ENCODE measurements at regions not wholly inside any gene's neighbourhood (a gene's known extent, or its start where the extent isn't known, plus 50 kb on each side); places are given as distances from the start of the nearest gene placed in this dataset.

- Histone ChIP-seq H3K27ac (ENCODE audit: insufficient read depth, low read length) (no peak overlapping the region), H3K79me2 (ENCODE audit: control insufficient read depth, insufficient read depth, low read length) (no peaks in the 10 kb centered on the region), H3K9me3 (ENCODE audit: control insufficient read depth, insufficient read depth, low read depth, low read length) (no peaks in the 10 kb centered on the region), H3K27me3 (ENCODE audit: control insufficient read depth, insufficient read depth, low read length) (no peaks in the 10 kb centered on the region), H3K4me3 (replicated peaks in 1 of 4; ENCODE audit: control extremely low read depth in 1 of 4, insufficient read depth in 1 of 4, low read depth in 3 of 4, low read length in 4 of 4) (no peak overlapping the region), H3K36me3 (ENCODE audit: control insufficient read depth, insufficient read depth, low read length) (no peaks in the 10 kb centered on the region), H3K4me2 (ENCODE audit: extremely low read depth, insufficient read depth, low read length) (no peak overlapping the region), H3K4me1 (ENCODE audit: control insufficient read depth, extremely low read depth, insufficient read depth, low read length) (no peaks in the 10 kb centered on the region), H2AFZ (ENCODE audit: low read length) (no peak overlapping the region), H3K9ac (ENCODE audit: insufficient read depth, low read length) (no peak overlapping the region), H4K20me1 (ENCODE audit: control insufficient read depth, extremely low read depth, insufficient read depth, low read length) (no peaks in the 10 kb centered on the region)
- TF ChIP-seq EZH2 (IDR thresholded peaks at IDR 0.05; ENCODE audit: low read length, missing control alignments) (no peak), CTCF (conservative IDR thresholded peaks at IDR 0.05 in 1 of 2, IDR thresholded peaks at IDR 0.05 in 1 of 2; ENCODE audit: low read depth in 1 of 2, low read length in 2 of 2) (no peak)
- no peak for DNase-seq (ENCODE audit: low read depth in 2 of 2)
Observed at GRCh38 chr7:98518159-98518947, 98.7 kb upstream of the NPTX2 start.

GRCh38 chr7:98515201-98515600, 101.9 kb upstream of the NPTX2 start:
- no peak for DNase-seq (ENCODE audit: low read depth in 2 of 2)
- Histone ChIP-seq H3K36me3 (ENCODE audit: control insufficient read depth, insufficient read depth, low read length) (no peaks in the 10 kb centered on the region), H3K4me1 (ENCODE audit: control insufficient read depth, extremely low read depth, insufficient read depth, low read length) (no peaks in the 10 kb centered on the region), H3K9me3 (ENCODE audit: control insufficient read depth, insufficient read depth, low read depth, low read length) (no peaks in the 10 kb centered on the region), H3K27me3 (ENCODE audit: control insufficient read depth, insufficient read depth, low read length) (no peaks in the 10 kb centered on the region), H3K4me2 (ENCODE audit: extremely low read depth, insufficient read depth, low read length) (no peak overlapping the region), H2AFZ (ENCODE audit: low read length) (no peak overlapping the region), H3K27ac (ENCODE audit: insufficient read depth, low read length) (no peak overlapping the region), H4K20me1 (ENCODE audit: control insufficient read depth, extremely low read depth, insufficient read depth, low read length) (no peaks in the 10 kb centered on the region), H3K4me3 (replicated peaks in 1 of 4; ENCODE audit: control extremely low read depth in 1 of 4, insufficient read depth in 1 of 4, low read depth in 3 of 4, low read length in 4 of 4) (no peak overlapping the region), H3K79me2 (ENCODE audit: control insufficient read depth, insufficient read depth, low read length) (no peaks in the 10 kb centered on the region), H3K9ac (ENCODE audit: insufficient read depth, low read length) (no peak overlapping the region)
- no peak for TF ChIP-seq CTCF (conservative IDR thresholded peaks at IDR 0.05 in 1 of 2, IDR thresholded peaks at IDR 0.05 in 1 of 2; ENCODE audit: low read depth in 1 of 2, low read length in 2 of 2)
- TF ChIP-seq EZH2 (IDR thresholded peaks at IDR 0.05; ENCODE audit: low read length, missing control alignments): no peak

GRCh38 chr7:98514211-98515031, 102.7 kb upstream of the NPTX2 start:
- no peaks in the 10 kb centered on the region for H3K9me3 ChIP-seq (ENCODE audit: control insufficient read depth, insufficient read depth, low read depth, low read length)
- no peaks in the 10 kb centered on the region for H3K79me2 ChIP-seq (ENCODE audit: control insufficient read depth, insufficient read depth, low read length)
- H4K20me1 ChIP-seq (ENCODE audit: control insufficient read depth, extremely low read depth, insufficient read depth, low read length): no peaks in the 10 kb centered on the region
- no peaks in the 10 kb centered on the region for H3K4me1 ChIP-seq (ENCODE audit: control insufficient read depth, extremely low read depth, insufficient read depth, low read length)
- H3K9ac ChIP-seq (ENCODE audit: insufficient read depth, low read length): no peak overlapping the region
- DNase-seq (ENCODE audit: low read depth in 2 of 2): no peak
- H2AFZ ChIP-seq (ENCODE audit: low read length): no peak overlapping the region
- TF ChIP-seq CTCF (conservative IDR thresholded peaks at IDR 0.05 in 1 of 2, IDR thresholded peaks at IDR 0.05 in 1 of 2; ENCODE audit: low read depth in 1 of 2, low read length in 2 of 2): no peak
- TF ChIP-seq EZH2 (IDR thresholded peaks at IDR 0.05; ENCODE audit: low read length, missing control alignments): no peak
- H3K27me3 ChIP-seq (ENCODE audit: control insufficient read depth, insufficient read depth, low read length): no peaks in the 10 kb centered on the region
- no peak overlapping the region for H3K27ac ChIP-seq (ENCODE audit: insufficient read depth, low read length)
- no peak overlapping the region for H3K4me2 ChIP-seq (ENCODE audit: extremely low read depth, insufficient read depth, low read length)
- H3K36me3 ChIP-seq (ENCODE audit: control insufficient read depth, insufficient read depth, low read length): no peaks in the 10 kb centered on the region
- no peak overlapping the region for H3K4me3 ChIP-seq (replicated peaks in 1 of 4; ENCODE audit: control extremely low read depth in 1 of 4, insufficient read depth in 1 of 4, low read depth in 3 of 4, low read length in 4 of 4)

All from fibroblast of lung (primary cell).